ENCODE measurements at regions not wholly inside any gene's neighbourhood (a gene's known extent, or its start where the extent isn't known, plus 50 kb on each side); places are given as distances from the start of the nearest gene placed in this dataset.

- no peak for TF ChIP-seq POLR2A (IDR thresholded peaks at IDR 0.05)
- TF ChIP-seq CTCF (IDR thresholded peaks at IDR 0.05), result no peak
- no peak for TF ChIP-seq POLR2AphosphoS5 (IDR thresholded peaks at IDR 0.05)
- peak overlapping the region; percentile 63 to 77 for H3K27ac ChIP-seq
- no peaks in the 10 kb centered on the region for H3K36me3 ChIP-seq
- WGBS, result 96% methylated on average over 12 of the region's 12 CpGs
- H3K4me1 ChIP-seq (replicated peaks), result no peaks in the 10 kb centered on the region
- H3K9me3 ChIP-seq, result no peaks in the 10 kb centered on the region
- DNase-seq (ENCODE audit: low spot score), result no peak
- H3K27me3 ChIP-seq (replicated peaks; ENCODE audit: insufficient read depth), result no peaks in the 10 kb centered on the region
- no peak overlapping the region for H3K4me3 ChIP-seq
- intact Hi-C loops (cut with DNase I), result no loop called here
Observed at GRCh38 chr5:2095011-2095410, 212.3 kb upstream of the IRX4 start.

DNA sequence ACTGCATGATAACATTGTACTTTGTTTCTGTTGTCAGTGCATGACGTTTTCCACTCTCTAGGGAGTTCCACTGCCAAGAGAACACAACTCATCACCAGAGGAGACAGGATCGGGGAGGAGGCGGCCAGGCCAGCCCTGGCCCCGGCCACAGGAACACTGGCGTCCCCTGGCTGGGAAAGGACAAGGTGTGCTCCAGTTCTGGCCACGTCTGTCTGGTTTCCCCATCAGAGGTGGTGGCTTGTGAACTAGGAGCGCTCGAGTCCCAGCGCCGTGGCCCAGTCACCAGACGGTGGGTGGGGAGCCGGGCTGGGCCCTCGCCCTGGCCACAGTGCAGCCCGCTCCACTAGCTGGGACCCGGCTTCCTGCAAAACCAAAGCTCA is 211.9 kb upstream of the IRX4 start:
- H3K4me1 ChIP-seq (replicated peaks), result no peaks in the 10 kb centered on the region
- TF ChIP-seq CTCF (IDR thresholded peaks at IDR 0.05), result no peak
- no peak for TF ChIP-seq POLR2AphosphoS5 (IDR thresholded peaks at IDR 0.05)
- TF ChIP-seq POLR2A (IDR thresholded peaks at IDR 0.05), result no peak
- H3K4me3 ChIP-seq, result no peak overlapping the region
- H3K27ac ChIP-seq, result peak overlapping the region; percentile 63 to 77
- no peaks in the 10 kb centered on the region for H3K27me3 ChIP-seq (replicated peaks; ENCODE audit: insufficient read depth)
- 78% methylated on average over 15 of the region's 15 CpGs for WGBS
- no peaks in the 10 kb centered on the region for H3K9me3 ChIP-seq
- intact Hi-C loops (cut with DNase I), result no loop called here
- no peak for DNase-seq (ENCODE audit: low spot score)
- no peaks in the 10 kb centered on the region for H3K36me3 ChIP-seq

GRCh38 chr5:2093859-2094615 is 211.3 kb upstream of the IRX4 start:
- intact Hi-C loops (cut with DNase I), result no loop called here
- no peak overlapping the region for H3K4me3 ChIP-seq
- TF ChIP-seq POLR2AphosphoS5 (IDR thresholded peaks at IDR 0.05) (peak; percentile 44), POLR2A (IDR thresholded peaks at IDR 0.05) (no peak)
- H3K27me3 ChIP-seq (replicated peaks; ENCODE audit: insufficient read depth), result no peaks in the 10 kb centered on the region
- no peaks in the 10 kb centered on the region for H3K4me1 ChIP-seq (replicated peaks)
- no peak for DNase-seq (ENCODE audit: low spot score)
- no peaks in the 10 kb centered on the region for H3K36me3 ChIP-seq
- H3K27ac ChIP-seq, result peak overlapping the region; percentile 63 to 77
- 63% methylated on average over 24 of the region's 24 CpGs for WGBS
- no peaks in the 10 kb centered on the region for H3K9me3 ChIP-seq

GRCh38 chr5:2091921-2092320 is 209.2 kb upstream of the IRX4 start:
- Histone ChIP-seq H3K27me3 (replicated peaks; ENCODE audit: insufficient read depth) (no peaks in the 10 kb centered on the region), H3K9me3 (no peaks in the 10 kb centered on the region), H3K4me1 (replicated peaks) (no peaks in the 10 kb centered on the region), H3K36me3 (no peaks in the 10 kb centered on the region), H3K4me3 (no peak overlapping the region), H3K27ac (no peak overlapping the region)
- intact Hi-C loops (cut with DNase I), result no loop called here
- 74% methylated on average over 4 of the region's 4 CpGs for WGBS
- TF ChIP-seq POLR2A (IDR thresholded peaks at IDR 0.05) (no peak), CTCF (IDR thresholded peaks at IDR 0.05) (no peak), POLR2AphosphoS5 (IDR thresholded peaks at IDR 0.05) (no peak)
- DNase-seq (ENCODE audit: low spot score), result no peak

- WGBS, result 83% methylated on average over 2 of the region's 2 CpGs
- H3K4me1 ChIP-seq (replicated peaks), result no peaks in the 10 kb centered on the region
- intact Hi-C loops (cut with DNase I), result no loop called here
- H3K36me3 ChIP-seq, result no peaks in the 10 kb centered on the region
- no peak for DNase-seq (ENCODE audit: low spot score)
- H3K27me3 ChIP-seq (replicated peaks; ENCODE audit: insufficient read depth), result no peaks in the 10 kb centered on the region
- H3K4me3 ChIP-seq, result no peak overlapping the region
- no peaks in the 10 kb centered on the region for H3K9me3 ChIP-seq
- TF ChIP-seq POLR2A (IDR thresholded peaks at IDR 0.05) (no peak), CTCF (IDR thresholded peaks at IDR 0.05) (no peak), POLR2AphosphoS5 (IDR thresholded peaks at IDR 0.05) (no peak)
- H3K27ac ChIP-seq, result no peak overlapping the region
Observed at GRCh38 chr5:2087980-2088379, 205.3 kb upstream of the IRX4 start.
